HS-27A (cell line): ENCODE measurements at regions not wholly inside any gene's neighbourhood (a gene's known extent, or its start where the extent isn't known, plus 50 kb on each side); places are given as distances from the start of the nearest gene placed in this dataset.

Source experiments
- DNase-seq: peaks from one replicate; pipeline ENCODE4 v3.0.0-alpha.2; 2012; ENCODE audit warnings: low read depth, missing footprints

GRCh38 chr18:43482136-43482535 is 204.8 kb upstream of the SYT4 start:
- DNase-seq, result no peak

- no peak for DNase-seq
Measured at GRCh38 chr18:43482600-43482999, 205.3 kb upstream of the SYT4 start.

GRCh38 chr18:43484710-43485109 is 207.4 kb upstream of the SYT4 start:
- no peak for DNase-seq

- peak; percentile 9 for DNase-seq
Measured at GRCh38 chr18:43485545-43485963, 208.3 kb upstream of the SYT4 start.

DNA sequence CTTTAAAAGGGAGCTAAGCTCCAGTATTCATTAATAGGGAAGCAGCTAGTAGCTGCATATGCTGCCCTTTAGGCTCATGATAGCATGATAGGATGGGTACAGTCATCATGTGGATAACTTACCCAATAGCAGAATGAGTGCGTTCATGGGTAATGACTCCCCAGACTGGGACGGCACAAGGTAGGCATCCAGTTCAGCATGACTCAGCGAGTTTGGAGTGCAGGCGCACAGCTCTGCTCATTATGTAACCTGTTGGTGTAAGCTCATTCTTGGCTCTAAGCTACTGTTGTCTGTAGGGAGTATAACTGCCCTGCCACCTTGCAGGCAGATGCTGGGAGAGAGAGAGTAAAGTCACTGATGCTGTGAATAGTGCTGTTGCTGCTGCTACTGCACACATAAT is 209.2 kb upstream of the SYT4 start:
- DNase-seq, result no peak

DNA sequence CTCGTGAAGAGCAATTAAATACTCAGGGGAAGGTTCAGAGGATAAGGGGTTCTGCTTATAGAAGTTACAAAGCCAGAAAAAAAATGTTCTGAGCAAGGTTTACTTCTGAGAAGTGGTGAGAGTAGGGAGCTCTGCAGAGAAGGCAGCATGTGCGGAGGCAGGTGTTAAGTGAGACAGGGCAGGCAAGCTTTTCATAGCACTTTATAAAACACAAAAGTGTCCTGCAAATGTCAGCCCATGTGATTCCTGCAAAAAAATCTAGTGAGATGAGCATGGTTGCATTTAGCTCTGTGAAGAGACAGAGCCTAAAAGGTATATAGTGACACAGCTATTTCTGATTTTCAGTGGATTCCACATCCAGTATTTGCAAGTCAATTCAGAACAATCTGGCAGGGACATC is 223.8 kb upstream of the SYT4 start:
- no peak for DNase-seq

DNA sequence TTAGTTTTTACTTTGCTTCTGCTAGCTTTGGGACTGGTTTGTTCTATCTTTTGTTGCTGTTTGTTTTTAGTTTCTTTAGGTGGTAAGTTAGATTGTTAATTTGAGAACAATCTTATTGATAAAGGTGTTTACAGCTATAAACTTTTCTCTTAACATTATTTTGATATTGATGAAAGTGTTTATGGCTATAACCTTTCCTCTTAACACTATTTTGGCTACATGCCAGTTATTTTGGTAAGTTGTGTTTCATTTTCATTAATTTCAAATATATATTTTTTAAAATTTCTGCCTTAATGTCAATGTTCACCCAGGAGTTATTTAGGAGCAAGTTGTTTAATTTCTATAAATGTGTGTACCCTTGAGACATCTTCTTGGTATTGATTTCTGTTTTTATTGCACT is 229.6 kb upstream of the SYT4 start:
- no peak for DNase-seq

DNA sequence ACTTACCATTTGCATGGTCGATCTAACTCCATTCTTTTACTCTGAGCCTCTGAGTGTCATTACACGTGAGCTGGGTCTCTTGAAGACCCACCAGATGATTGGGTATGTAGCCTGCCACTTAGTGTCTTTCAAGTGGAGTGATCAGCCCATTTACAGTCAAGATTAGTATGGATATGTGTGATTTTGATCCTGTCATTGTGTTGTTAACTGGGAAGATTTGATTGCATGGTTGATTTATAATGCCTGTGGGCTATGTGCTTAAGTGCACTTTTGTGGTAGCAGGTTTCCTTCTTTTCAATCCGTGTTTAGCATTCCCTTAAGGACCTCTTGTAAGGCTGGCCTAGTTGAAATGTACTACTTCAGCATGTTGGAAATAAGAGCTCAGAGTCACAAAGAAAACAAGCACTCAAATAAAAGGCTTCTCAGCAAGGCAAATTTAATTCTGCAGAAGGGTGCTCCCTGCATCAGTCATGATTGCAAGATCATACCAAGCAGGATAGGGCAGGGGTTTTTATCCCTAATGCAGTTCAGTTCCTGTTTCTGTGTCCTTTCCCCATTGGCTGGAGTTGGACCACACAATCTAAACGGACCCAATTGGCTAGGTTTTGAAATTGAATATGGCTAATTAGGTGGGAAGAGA is 230.7 kb upstream of the SYT4 start:
- DNase-seq, result no peak

DNA sequence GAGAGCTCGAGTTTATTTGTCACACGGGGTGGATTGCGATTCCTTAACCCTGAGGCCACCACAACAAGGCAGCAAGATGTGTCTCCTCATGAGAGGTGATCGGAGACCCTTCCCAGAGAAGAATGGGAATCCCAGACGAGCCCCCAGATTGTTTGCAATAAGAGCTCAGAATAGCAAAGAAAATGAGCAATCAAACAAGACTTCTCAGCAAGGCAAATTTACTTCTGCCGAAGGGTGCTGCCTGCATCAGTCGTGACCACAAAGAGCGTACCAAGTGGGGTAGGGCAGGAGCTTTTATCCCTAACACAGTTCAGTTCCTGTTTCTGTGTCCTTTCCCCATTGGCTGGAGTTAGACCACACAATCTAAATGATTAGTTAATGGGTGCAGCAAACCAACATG is 237.5 kb upstream of the SYT4 start:
- DNase-seq, result no peak

GRCh38 chr18:43515481-43515880 is 238.2 kb upstream of the SYT4 start:
- no peak for DNase-seq

DNA sequence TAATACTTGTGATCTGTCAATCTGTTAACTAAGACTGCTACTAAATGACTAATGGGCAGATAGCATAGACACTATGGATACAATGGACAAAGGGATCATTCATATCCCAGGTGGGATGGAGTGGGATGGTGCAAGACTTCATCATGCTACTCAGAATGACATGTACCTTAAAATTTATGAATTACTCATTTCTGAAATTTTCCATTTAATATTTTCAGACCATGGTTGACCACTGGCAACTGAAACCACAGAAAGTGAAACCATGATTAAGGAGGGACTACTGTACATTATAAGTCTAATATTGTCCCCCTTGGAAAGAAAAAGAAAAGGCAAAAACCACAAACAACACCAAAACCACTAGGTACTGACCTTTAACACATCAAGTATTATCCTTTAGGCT is 247.0 kb upstream of the SYT4 start:
- DNase-seq, result no peak

GRCh38 chr18:43525169-43525568 is 247.9 kb upstream of the SYT4 start:
- DNase-seq, result no peak

- DNase-seq, result peak; percentile 42
Measured at GRCh38 chr18:43526426-43527145, 249.3 kb upstream of the SYT4 start.

DNA sequence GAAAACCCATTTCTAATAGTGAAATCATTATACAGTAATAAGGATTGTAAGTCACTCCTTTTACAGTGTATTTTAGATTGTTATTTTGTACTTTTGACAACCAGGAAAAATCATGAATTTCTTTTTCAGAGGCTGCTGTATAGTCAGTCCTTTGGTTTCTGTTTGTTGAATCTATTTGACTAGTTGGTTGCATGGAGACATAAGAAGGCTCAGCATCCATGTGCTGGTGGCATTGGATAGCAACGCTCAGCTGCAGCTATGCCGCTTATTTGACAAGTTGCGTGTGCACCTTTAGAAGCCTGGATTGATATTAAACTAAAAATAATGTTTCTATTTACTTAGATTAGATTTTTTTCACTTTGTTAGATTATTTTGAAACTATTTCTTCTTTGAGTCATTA is 254.1 kb upstream of the SYT4 start:
- no peak for DNase-seq

GRCh38 chr18:43533371-43533770 is 256.1 kb upstream of the SYT4 start:
- DNase-seq, result no peak

- DNase-seq, result no peak
Measured at GRCh38 chr18:43534511-43534910, 257.2 kb upstream of the SYT4 start.

DNA sequence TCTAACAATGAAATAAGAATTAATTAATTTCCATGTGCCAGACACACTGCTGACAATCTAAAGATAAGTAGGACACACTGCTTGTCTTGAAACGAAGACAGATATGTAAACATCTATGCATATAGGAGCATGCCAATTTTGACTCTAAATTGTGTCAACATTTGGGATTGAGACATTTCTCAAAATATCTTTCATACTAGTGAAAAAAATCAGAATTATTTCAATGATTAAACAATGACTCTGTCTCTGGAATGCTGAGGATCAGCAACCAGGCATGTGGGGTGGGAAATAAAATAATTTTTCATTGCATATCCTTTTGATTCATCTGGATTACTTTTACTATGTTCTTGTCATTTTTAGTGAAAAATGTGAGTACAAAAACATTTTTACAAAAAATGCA is 262.6 kb upstream of the SYT4 start:
- DNase-seq, result peak; percentile 59

GRCh38 chr18:43542016-43542415 is 264.7 kb upstream of the SYT4 start:
- DNase-seq, result no peak

- no peak for DNase-seq
Measured at GRCh38 chr18:43543236-43543635, 265.9 kb upstream of the SYT4 start.

DNA sequence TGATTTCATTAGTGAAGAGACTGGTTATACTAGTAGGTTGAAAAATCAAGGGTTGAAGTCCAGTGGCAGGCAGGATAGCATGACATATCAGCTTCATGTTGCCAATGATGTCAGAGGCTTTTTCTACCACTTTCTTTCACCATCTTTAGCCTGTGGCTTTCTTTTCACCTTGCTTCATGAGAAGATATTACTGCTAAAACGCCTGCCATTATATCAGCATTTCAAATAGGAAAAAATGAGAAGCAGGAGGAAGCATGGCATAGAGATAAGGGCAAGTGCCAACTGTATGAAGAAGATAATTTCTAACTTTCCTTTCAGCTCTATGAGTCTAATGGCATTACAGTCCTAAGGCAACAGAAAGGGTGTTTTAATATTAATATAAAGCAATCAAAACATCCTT is 270.2 kb upstream of the SYT4 start:
- no peak for DNase-seq

DNA sequence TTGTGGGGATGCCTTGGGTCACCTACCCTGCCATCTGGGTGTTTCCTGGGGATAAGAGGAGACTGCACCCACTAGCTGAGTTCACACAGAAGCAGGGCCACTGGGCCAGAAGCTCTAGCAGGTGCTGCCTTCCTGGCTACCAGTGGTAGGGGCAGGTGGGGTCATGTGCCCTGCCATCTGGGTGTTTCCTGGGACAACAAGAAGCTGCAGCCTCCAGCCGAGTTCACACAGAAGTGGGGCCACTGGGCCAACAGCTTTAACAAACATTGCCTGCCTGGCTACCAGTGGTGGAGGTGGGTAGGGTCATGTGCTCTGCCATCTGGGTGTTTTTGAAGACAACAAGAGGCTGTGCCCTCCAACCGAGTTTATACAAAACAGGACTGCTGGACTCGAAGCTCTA is 282.2 kb upstream of the SYT4 start:
- DNase-seq, result no peak

DNA sequence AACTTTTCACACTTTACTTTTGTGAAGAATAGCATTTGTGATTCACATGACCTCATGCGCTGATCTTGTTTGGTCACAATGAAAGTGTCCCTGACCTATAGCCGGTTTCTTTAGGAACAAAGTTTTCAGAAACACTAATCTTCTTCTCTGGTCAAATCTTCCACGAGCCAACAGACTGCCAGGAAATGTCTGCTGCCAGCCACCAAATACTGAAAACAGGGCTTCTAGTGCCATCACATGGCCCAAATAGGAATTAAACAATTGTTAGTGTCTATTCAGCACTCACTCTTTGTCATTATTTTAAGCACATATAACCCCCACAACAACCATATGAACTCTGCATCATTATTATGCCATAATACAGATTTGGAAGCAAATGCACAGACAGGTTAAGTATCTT is 286.5 kb upstream of the SYT4 start:
- DNase-seq, result peak; percentile 26

DNA sequence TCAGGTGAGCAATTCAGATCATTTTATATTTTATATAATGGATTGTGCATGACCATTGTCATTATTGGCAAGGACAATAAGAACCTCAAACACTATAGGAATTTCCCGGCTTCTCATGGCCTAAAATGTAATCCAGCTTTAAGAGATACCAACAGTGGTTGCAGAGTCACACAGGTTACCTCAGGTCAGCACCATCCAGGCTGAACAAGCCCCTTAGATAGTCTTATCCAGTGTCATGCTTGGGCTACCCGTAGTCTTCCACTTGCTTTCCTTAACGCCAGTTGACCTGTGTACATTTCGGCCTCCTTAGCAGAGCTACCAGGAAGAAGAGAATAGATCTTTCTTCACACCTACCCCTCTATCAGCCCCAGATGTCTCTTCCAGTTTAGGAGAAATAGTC is 293.3 kb upstream of the SYT4 start:
- no peak for DNase-seq

- peak; percentile 31 for DNase-seq
Measured at GRCh38 chr18:43571078-43571689, 293.9 kb upstream of the SYT4 start.
